ENCODE measurements at regions not wholly inside any gene's neighbourhood (a gene's known extent, or its start where the extent isn't known, plus 50 kb on each side); places are given as distances from the start of the nearest gene placed in this dataset.

- no peak for TF ChIP-seq CTCF (optimal IDR thresholded peaks at IDR 0.05 in 1 of 3, IDR thresholded peaks at IDR 0.05 in 1 of 3, conservative IDR thresholded peaks at IDR 0.05 in 1 of 3; ENCODE audit: extremely low read depth in 1 of 3, insufficient read depth in 2 of 3, low read length in 3 of 3)
- TF ChIP-seq EZH2 (IDR thresholded peaks at IDR 0.05; ENCODE audit: low read length), result no peak
These were observed 79.0 kb downstream of the ARL6IP4 start for GRCh38 chr12:123059500-123059899.
